OCI-LY3 (cell line): ENCODE measurements at regions not wholly inside any gene's neighbourhood (a gene's known extent, or its start where the extent isn't known, plus 50 kb on each side); places are given as distances from the start of the nearest gene placed in this dataset.

ENCODE experiments used
- EZH2phosphoT487 ChIP-seq: fragments of 200-600 bp; shearing (Covaris generic); IDR thresholded peaks from 2 replicates; pipeline ENCODE4 v1.6.1; 2018; ENCODE audit warnings: antibody characterized with exemption, mixed run types, low read depth
- TF ChIP-seq, protein P1 (sequence below): fragments of 200-600, 300-600 bp; sonication (generic); IDR thresholded peaks from 2 replicates; pipeline ENCODE4 v1.5.1; 2014; ENCODE audit warnings: antibody characterized with exemption, low read length, low read depth

DNA sequence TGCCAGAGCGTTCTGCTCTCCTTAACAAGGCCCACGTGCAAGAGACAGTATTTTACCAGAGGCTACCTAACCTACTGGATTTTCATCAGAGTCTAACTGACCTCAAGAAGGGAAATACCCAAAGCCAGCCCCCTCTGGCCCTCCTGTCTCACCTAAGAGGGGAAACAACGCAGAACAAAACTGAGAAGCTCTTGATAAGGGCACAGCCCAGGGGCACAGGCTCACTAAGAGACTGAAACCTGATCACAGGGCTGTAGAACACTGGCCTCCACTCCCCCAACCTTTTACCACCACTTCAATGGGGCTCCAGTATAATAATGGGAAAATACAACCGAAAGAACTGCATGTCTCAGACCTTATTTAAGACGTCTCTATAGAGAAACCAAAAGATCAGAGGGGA, 449.5 kb upstream of the CAMK1G start:
- TF ChIP-seq, protein P1, sequence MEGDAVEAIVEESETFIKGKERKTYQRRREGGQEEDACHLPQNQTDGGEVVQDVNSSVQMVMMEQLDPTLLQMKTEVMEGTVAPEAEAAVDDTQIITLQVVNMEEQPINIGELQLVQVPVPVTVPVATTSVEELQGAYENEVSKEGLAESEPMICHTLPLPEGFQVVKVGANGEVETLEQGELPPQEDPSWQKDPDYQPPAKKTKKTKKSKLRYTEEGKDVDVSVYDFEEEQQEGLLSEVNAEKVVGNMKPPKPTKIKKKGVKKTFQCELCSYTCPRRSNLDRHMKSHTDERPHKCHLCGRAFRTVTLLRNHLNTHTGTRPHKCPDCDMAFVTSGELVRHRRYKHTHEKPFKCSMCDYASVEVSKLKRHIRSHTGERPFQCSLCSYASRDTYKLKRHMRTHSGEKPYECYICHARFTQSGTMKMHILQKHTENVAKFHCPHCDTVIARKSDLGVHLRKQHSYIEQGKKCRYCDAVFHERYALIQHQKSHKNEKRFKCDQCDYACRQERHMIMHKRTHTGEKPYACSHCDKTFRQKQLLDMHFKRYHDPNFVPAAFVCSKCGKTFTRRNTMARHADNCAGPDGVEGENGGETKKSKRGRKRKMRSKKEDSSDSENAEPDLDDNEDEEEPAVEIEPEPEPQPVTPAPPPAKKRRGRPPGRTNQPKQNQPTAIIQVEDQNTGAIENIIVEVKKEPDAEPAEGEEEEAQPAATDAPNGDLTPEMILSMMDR, result no peak
- TF ChIP-seq EZH2phosphoT487, result no peak
